ENCODE measurements at regions not wholly inside any gene's neighbourhood (a gene's known extent, or its start where the extent isn't known, plus 50 kb on each side); places are given as distances from the start of the nearest gene placed in this dataset.

GRCh38 chr1:14529475-14529874 is 69.0 kb upstream of the KAZN start:
- H3K27me3 Mint-ChIP-seq (ENCODE audit: low read depth in 2 of 2) = peaks cover under 1 to 4% of the 10 kb centered on the region in 2 donors
- peak in 1 of 3 donors; percentile 11 for ATAC-seq
- WGBS (ENCODE audit: insufficient coverage) = 64% methylated on average over 2 of the region's 2 CpGs
- H3K27me3 ChIP-seq (ENCODE audit: control insufficient read depth, insufficient read depth, low read length) = no peaks in the 10 kb centered on the region
- H3K4me3 ChIP-seq (ENCODE audit: low read length) = no peak overlapping the region
- H3K4me1 Mint-ChIP-seq = no peaks in the 10 kb centered on the region
- H3K4me3 Mint-ChIP-seq = no peak overlapping the region
- no peak overlapping the region for H3K27ac ChIP-seq (ENCODE audit: low read length)
- intact Hi-C loops (cut with micrococcal nuclease) = no loop called here
- no peak overlapping the region for H3K27ac Mint-ChIP-seq
- no peaks in the 10 kb centered on the region for H3K9me3 Mint-ChIP-seq
- no peaks in the 10 kb centered on the region for H3K9me3 ChIP-seq (ENCODE audit: control insufficient read depth, insufficient read depth, low read length)
- H3K36me3 ChIP-seq (ENCODE audit: control insufficient read depth, insufficient read depth, low read length) = no peaks in the 10 kb centered on the region
- no peak for TF ChIP-seq CTCF (IDR thresholded peaks at IDR 0.05)
- no peak for DNase-seq
- no peaks in the 10 kb centered on the region for H3K4me1 ChIP-seq (ENCODE audit: control insufficient read depth, insufficient read depth, low read length)
- H3K36me3 Mint-ChIP-seq = no peaks in the 10 kb centered on the region

GRCh38 chr1:14531519-14531918 is 67.0 kb upstream of the KAZN start:
- Mint-ChIP-seq H3K9me3 (no peaks in the 10 kb centered on the region), H3K4me3 (no peak overlapping the region), H3K27me3 (ENCODE audit: low read depth in 2 of 2) (peaks cover 7 to 10% of the 10 kb centered on the region in 2 donors), H3K36me3 (no peaks in the 10 kb centered on the region), H3K4me1 (no peaks in the 10 kb centered on the region), H3K27ac (no peak overlapping the region)
- no peaks in the 10 kb centered on the region for H3K4me1 ChIP-seq (ENCODE audit: control insufficient read depth, insufficient read depth, low read length)
- intact Hi-C loops (cut with micrococcal nuclease) = no loop called here
- no peaks in the 10 kb centered on the region for H3K36me3 ChIP-seq (ENCODE audit: control insufficient read depth, insufficient read depth, low read length)
- WGBS (ENCODE audit: insufficient coverage) = 87% methylated on average over 3 of the region's 4 CpGs
- no peaks in the 10 kb centered on the region for H3K27me3 ChIP-seq (ENCODE audit: control insufficient read depth, insufficient read depth, low read length)
- ATAC-seq (no peak), DNase-seq (no peak)
- no peak overlapping the region for H3K27ac ChIP-seq (ENCODE audit: low read length)
- no peaks in the 10 kb centered on the region for H3K9me3 ChIP-seq (ENCODE audit: control insufficient read depth, insufficient read depth, low read length)
- H3K4me3 ChIP-seq (ENCODE audit: low read length) = no peak overlapping the region
- no peak for TF ChIP-seq CTCF (IDR thresholded peaks at IDR 0.05)

- WGBS (ENCODE audit: insufficient coverage) = 85% methylated on average over 5 of the region's 6 CpGs
- no peak for TF ChIP-seq CTCF (IDR thresholded peaks at IDR 0.05)
- peaks cover 8 to 9% of the 10 kb centered on the region in 2 donors for H3K27me3 Mint-ChIP-seq (ENCODE audit: low read depth in 2 of 2)
These were observed 62.7 kb upstream of the KAZN start for GRCh38 chr1:14535619-14536355.

DNA sequence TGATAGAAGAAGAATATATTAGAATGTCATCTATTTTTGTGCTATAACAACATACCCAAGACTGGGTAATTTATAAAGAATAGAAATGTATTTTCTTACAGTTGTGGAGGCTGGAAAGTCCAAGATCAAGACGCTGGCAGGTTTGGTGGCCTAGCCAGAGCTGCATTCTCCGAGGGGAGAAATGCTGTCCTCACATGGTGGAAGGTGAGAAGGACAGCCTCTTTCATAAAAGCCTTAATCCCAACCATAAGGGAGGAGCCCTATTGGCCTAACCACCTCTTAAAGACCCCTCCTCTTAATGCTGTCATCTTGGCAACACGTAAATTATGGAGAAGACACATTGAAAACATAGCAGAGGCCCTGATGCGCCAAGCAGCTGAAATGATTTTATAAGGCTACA is 60.1 kb upstream of the KAZN start:
- no peak overlapping the region for H3K4me3 Mint-ChIP-seq
- peaks cover 15 to 22% of the 10 kb centered on the region in 2 donors for H3K27me3 Mint-ChIP-seq (ENCODE audit: low read depth in 2 of 2)
- H3K27ac ChIP-seq (ENCODE audit: low read length) = no peak overlapping the region
- intact Hi-C loops (cut with micrococcal nuclease) = no loop called here
- no peaks in the 10 kb centered on the region for H3K27me3 ChIP-seq (ENCODE audit: control insufficient read depth, insufficient read depth, low read length)
- H3K4me3 ChIP-seq (ENCODE audit: low read length) = no peak overlapping the region
- no peaks in the 10 kb centered on the region for H3K4me1 ChIP-seq (ENCODE audit: control insufficient read depth, insufficient read depth, low read length)
- H3K36me3 Mint-ChIP-seq = no peaks in the 10 kb centered on the region
- WGBS (ENCODE audit: insufficient coverage) = 85% methylated on average over 4 of the region's 4 CpGs
- H3K27ac Mint-ChIP-seq = no peak overlapping the region
- no peaks in the 10 kb centered on the region for H3K36me3 ChIP-seq (ENCODE audit: control insufficient read depth, insufficient read depth, low read length)
- no peaks in the 10 kb centered on the region for H3K9me3 ChIP-seq (ENCODE audit: control insufficient read depth, insufficient read depth, low read length)
- no peaks in the 10 kb centered on the region for H3K4me1 Mint-ChIP-seq
- TF ChIP-seq CTCF (IDR thresholded peaks at IDR 0.05) = no peak
- DNase-seq = no peak
- no peak for ATAC-seq
- no peaks in the 10 kb centered on the region for H3K9me3 Mint-ChIP-seq

More at GRCh38 chr1:14535619-14536355, 62.7 kb upstream of the KAZN start:
- no peak overlapping the region for H3K27ac Mint-ChIP-seq
- intact Hi-C loops (cut with micrococcal nuclease) = no loop called here
- ATAC-seq = no peak
- H3K4me3 Mint-ChIP-seq = no peak overlapping the region
- H3K27ac ChIP-seq (ENCODE audit: low read length) = no peak overlapping the region
- H3K36me3 Mint-ChIP-seq = no peaks in the 10 kb centered on the region
- no peaks in the 10 kb centered on the region for H3K4me1 Mint-ChIP-seq
- no peak for DNase-seq
- H3K27me3 ChIP-seq (ENCODE audit: control insufficient read depth, insufficient read depth, low read length) = no peaks in the 10 kb centered on the region
- H3K9me3 ChIP-seq (ENCODE audit: control insufficient read depth, insufficient read depth, low read length) = no peaks in the 10 kb centered on the region
- no peak overlapping the region for H3K4me3 ChIP-seq (ENCODE audit: low read length)
- H3K36me3 ChIP-seq (ENCODE audit: control insufficient read depth, insufficient read depth, low read length) = no peaks in the 10 kb centered on the region
- no peaks in the 10 kb centered on the region for H3K9me3 Mint-ChIP-seq
- no peaks in the 10 kb centered on the region for H3K4me1 ChIP-seq (ENCODE audit: control insufficient read depth, insufficient read depth, low read length)
